SK-N-SH (cell line): ENCODE measurements at regions not wholly inside any gene's neighbourhood (a gene's known extent, or its start where the extent isn't known, plus 50 kb on each side); places are given as distances from the start of the nearest gene placed in this dataset.

ENCODE experiments used
- CTCF ChIA-PET: fragments of 300-600, 350-600 bp; formaldehyde crosslinking; extraction: SDS; loops from one replicate; lab custom pipeline; 2021; lab: Yijun Ruan, JAX
- POLR2A ChIA-PET: fragments of 350-600 bp; sonication (Branson Sonifier 250); formaldehyde crosslinking; extraction: SDS; loops from one replicate; lab custom pipeline; 2020; ENCODE audit warnings: antibody characterized with exemption, inconsistent platforms; lab: Yijun Ruan, JAX
- DNase-seq: peaks from one replicate; pipeline ENCODE4 v3.0.0; 2012
- H2AFZ ChIP-seq: fragments of 200-600 bp; sonication (generic); 2 replicates; pipeline ENCODE4 v1.8.1; 2016; ENCODE audit warnings: antibody characterized with exemption, mild to moderate bottlenecking, low read depth
- H3F3A ChIP-seq: fragments of 200-600 bp; sonication (generic); replicated peaks from 2 replicates; pipeline ENCODE3; 2016; ENCODE audit warnings: antibody characterized with exemption, mild to moderate bottlenecking; ENCODE audit not compliant: insufficient read depth
- H3K27ac ChIP-seq, 2 experiments: fragments of 200-500 bp in 1 of 2; fragments of 200-600 bp in 1 of 2; sonication (Bioruptor generic) in 1 of 2; sonication (generic), shearing (Covaris generic) in 1 of 2; 2 replicates each; pipeline versions ENCODE4 v1.5.1 to v1.6.1; 2014 to 2016; ENCODE audit warnings: low read depth in 2 of 2, inconsistent platforms in 1 of 2, low read length in 1 of 2, mild to moderate bottlenecking in 1 of 2, mixed read lengths in 1 of 2
- H3K27me3 ChIP-seq: fragments of 200-600 bp; sonication (generic), shearing (Covaris generic); 2 replicates; pipeline ENCODE4 v1.6.1; 2016; ENCODE audit warnings: mixed run types; ENCODE audit not compliant: insufficient read depth
- H3K36me3 ChIP-seq, 2 experiments: fragments of 200-500 bp in 1 of 2; fragments of 200-600 bp in 1 of 2; sonication (Bioruptor generic) in 1 of 2; sonication (generic) in 1 of 2; replicated peaks in 1 of 2; 2 replicates each; pipeline versions ENCODE3 to v1.5.1; 2014 to 2016; ENCODE audit warnings: low read length in 1 of 2, mild to moderate bottlenecking in 1 of 2; ENCODE audit not compliant: insufficient read depth in 2 of 2, control insufficient read depth in 1 of 2
- H3K4me1 ChIP-seq, 2 experiments: fragments of 200-500 bp in 1 of 2; fragments of 200-600 bp in 1 of 2; sonication (Bioruptor generic) in 1 of 2; sonication (generic), shearing (Covaris generic) in 1 of 2; 2 replicates each; pipeline versions ENCODE4 v1.5.1 to v1.6.1; 2014 to 2016; ENCODE audit warnings: low read depth in 1 of 2, low read length in 1 of 2, mixed run types in 1 of 2; ENCODE audit not compliant: insufficient read depth in 2 of 2, control insufficient read depth in 1 of 2
- H3K4me2 ChIP-seq: fragments of 200-600 bp; sonication (generic), shearing (Covaris generic); 2 replicates; pipeline ENCODE4 v1.6.1; 2017; ENCODE audit warnings: mixed run types
- H3K4me3 ChIP-seq, 2 experiments: fragments of 200-500 bp in 1 of 2; fragments of 200-600 bp in 1 of 2; sonication (Bioruptor generic) in 1 of 2; sonication (generic), shearing (Covaris generic) in 1 of 2; 2 replicates each; pipeline versions ENCODE4 v1.5.1 to v1.8.1; 2014 to 2016; ENCODE audit warnings: low read depth in 2 of 2, inconsistent platforms in 1 of 2, low read length in 1 of 2, mild to moderate bottlenecking in 1 of 2, mixed read lengths in 1 of 2, moderate library complexity in 1 of 2
- H3K79me2 ChIP-seq: fragments of 200-600 bp; sonication (generic); 2 replicates; pipeline ENCODE4 v1.8.1; 2017; ENCODE audit warnings: mild to moderate bottlenecking; ENCODE audit not compliant: insufficient read depth
- H3K9ac ChIP-seq: fragments of 200-600 bp; sonication (generic); 2 replicates; pipeline ENCODE4 v1.6.1; 2017; ENCODE audit warnings: mixed run types
- H3K9me2 ChIP-seq: fragments of 200-600 bp; sonication (generic); 2 replicates; pipeline ENCODE4 v1.6.1; 2017; ENCODE audit warnings: mixed run types
- H3K9me3 ChIP-seq: fragments of 200-600 bp; sonication (generic); 2 replicates; pipeline ENCODE4 v1.6.1; 2017; ENCODE audit warnings: mixed run types, mild to moderate bottlenecking, moderate library complexity
- H4K20me1 ChIP-seq: fragments of 200-600 bp; sonication (generic); 2 replicates; pipeline ENCODE4 v1.6.1; 2017; ENCODE audit warnings: mild to moderate bottlenecking, mixed run types; ENCODE audit not compliant: insufficient read depth
- CHD2 ChIP-seq: fragments of 150-350 bp; IDR thresholded peaks from 2 replicates; pipeline ENCODE4 v1.6.1; 2018; ENCODE audit warnings: low read length; ENCODE audit not compliant: partially characterized antibody
- EZH2phosphoT487 ChIP-seq: fragments of 200-600 bp; sonication (generic); IDR thresholded peaks from 2 replicates; pipeline ENCODE4 v1.6.1; 2017; ENCODE audit warnings: low read depth, mixed run types, mild to moderate bottlenecking, antibody characterized with exemption, moderate library complexity, borderline replicate concordance
- FOXM1 ChIP-seq: IDR thresholded peaks from 2 replicates; pipeline ENCODE4 v1.4.0; 2012; ENCODE audit warnings: low read depth, mild to moderate bottlenecking
- GABPA ChIP-seq: IDR thresholded peaks from 2 replicates; pipeline ENCODE4 v1.4.0; 2012; ENCODE audit warnings: low read depth, mild to moderate bottlenecking
- MEF2A ChIP-seq: IDR thresholded peaks from 2 replicates; pipeline ENCODE4 v1.4.0; 2012; ENCODE audit warnings: low read depth, borderline replicate concordance
- MXI1 ChIP-seq: IDR thresholded peaks from 2 replicates; pipeline ENCODE4 v1.6.1; 2012; ENCODE audit warnings: mild to moderate bottlenecking, low read depth, low read length, improper control_type of control experiment
- NFIC ChIP-seq: IDR thresholded peaks from 2 replicates; pipeline ENCODE4 v1.4.0; 2012; ENCODE audit warnings: borderline replicate concordance
- NRF1 ChIP-seq: IDR thresholded peaks from 2 replicates; pipeline ENCODE4 v1.6.1; 2012; ENCODE audit warnings: low read depth, mild to moderate bottlenecking, low read length
- PBX3 ChIP-seq: IDR thresholded peaks from 2 replicates; pipeline ENCODE4; 2012
- POLR2AphosphoS5 ChIP-seq: IDR thresholded peaks from 2 replicates; pipeline ENCODE4 v1.6.1; 2012; ENCODE audit warnings: low read depth, low read length
- RAD21 ChIP-seq: IDR thresholded peaks from 2 replicates; pipeline ENCODE4 v1.6.1; 2012; ENCODE audit warnings: mild to moderate bottlenecking, low read length
- RCOR1 ChIP-seq: fragments of 150-350 bp; IDR thresholded peaks from 2 replicates; pipeline ENCODE4 v1.6.1; 2017; ENCODE audit warnings: antibody characterized with exemption, low read length
- RFX5 ChIP-seq: IDR thresholded peaks from 2 replicates; pipeline ENCODE4 v1.6.1; 2012; ENCODE audit warnings: mild to moderate bottlenecking, improper control_type of control experiment, low read length
- SIN3A ChIP-seq: IDR thresholded peaks from 2 replicates; pipeline ENCODE4 v1.6.1; 2012; ENCODE audit warnings: low read depth, mild to moderate bottlenecking, low read length, moderate library complexity, borderline replicate concordance
- SMC3 ChIP-seq: IDR thresholded peaks from 2 replicates; pipeline ENCODE4 v1.6.1; 2012; ENCODE audit warnings: low read depth, low read length, improper control_type of control experiment
- TEAD4 ChIP-seq: IDR thresholded peaks from 2 replicates; pipeline ENCODE4 v1.4.0; 2012; ENCODE audit warnings: mild to moderate bottlenecking, borderline replicate concordance; ENCODE audit not compliant: insufficient read depth
- YY1 ChIP-seq: IDR thresholded peaks from 2 replicates; pipeline ENCODE4 v1.4.0; 2012; ENCODE audit warnings: low read depth, mild to moderate bottlenecking
- WGBS: methylation state at CpG from one replicate; pipeline ENCODE4 v1.1.6; 2017; ENCODE audit warnings: low lambda C conversion rate; 5-methylcytosine and 5-hydroxymethylcytosine counted together
- TF ChIP-seq, protein P1 (sequence below): fragments of 150-350 bp; IDR thresholded peaks from 2 replicates; pipeline ENCODE4 v1.6.1; 2016; ENCODE audit warnings: mild to moderate bottlenecking, low read depth, low read length
- TF ChIP-seq, protein P2 (sequence below): IDR thresholded peaks from 2 replicates; pipeline ENCODE4 v1.4.0; 2012; ENCODE audit warnings: low read depth, borderline replicate concordance

DNA sequence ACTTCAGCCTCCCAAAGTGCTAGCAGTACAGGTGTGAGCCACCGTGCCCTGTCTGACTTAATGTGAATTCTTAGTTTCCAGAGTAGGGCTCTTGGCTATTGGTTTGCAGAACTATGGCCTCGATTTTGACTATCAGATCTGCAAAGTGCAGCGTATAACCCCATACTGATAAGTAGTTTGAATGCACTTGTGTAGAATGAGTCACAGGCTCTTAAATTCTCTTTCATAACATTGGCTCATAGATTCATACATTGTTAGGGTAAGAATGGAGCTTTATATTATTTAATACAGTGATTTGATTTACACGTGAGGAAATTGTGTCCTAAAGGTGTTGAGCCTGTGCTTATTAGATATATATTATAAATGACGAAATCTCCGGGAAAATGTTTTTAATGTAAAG is 109.9 kb downstream of the ZPLD1 start:
- H3K27ac ChIP-seq: no peak overlapping the region
- no peak overlapping the region for H3K9ac ChIP-seq
- no peaks in the 10 kb centered on the region for H3F3A ChIP-seq
- WGBS: 76% methylated on average over 6 of the region's 6 CpGs
- no peak overlapping the region for H2AFZ ChIP-seq
- H4K20me1 ChIP-seq: no peaks in the 10 kb centered on the region
- H3K9me2 ChIP-seq: no peaks in the 10 kb centered on the region
- no peak overlapping the region for H3K4me3 ChIP-seq
- CTCF ChIA-PET: interaction anchor here (1.6 to 12.2 kb wide), 2 partner anchors 316 to 319 kb away, joined by 3 to 151 read pairs; no protein-coding TSS in a partner anchor
- DNase-seq: no peak
- H3K4me2 ChIP-seq: no peak overlapping the region
- POLR2A ChIA-PET: no interaction called here
- H3K79me2 ChIP-seq: no peaks in the 10 kb centered on the region
- H3K27me3 ChIP-seq: no peaks in the 10 kb centered on the region
- TF ChIP-seq YY1: no peak
- H3K36me3 ChIP-seq: no peaks in the 10 kb centered on the region
- H3K9me3 ChIP-seq: no peaks in the 10 kb centered on the region
- H3K4me1 ChIP-seq: no peaks in the 10 kb centered on the region

DNA sequence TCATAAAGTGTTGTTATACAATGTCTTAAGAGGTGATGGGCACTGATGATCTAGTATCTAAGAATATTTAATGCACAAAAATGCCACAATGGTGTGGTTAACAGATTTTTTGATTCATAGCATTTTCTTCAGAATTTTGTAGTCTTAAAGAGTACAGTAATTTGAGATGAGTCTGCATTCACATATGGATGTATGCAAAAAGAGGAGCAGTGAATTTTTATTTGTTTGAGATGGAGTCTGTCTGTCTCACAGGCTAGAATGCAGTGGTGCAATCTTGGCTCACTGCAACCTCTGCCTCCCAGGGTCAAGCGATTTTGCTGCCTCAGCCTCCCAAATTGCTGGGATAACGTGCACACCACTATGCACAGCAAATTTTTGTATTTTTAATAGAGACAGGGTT is 110.5 kb downstream of the ZPLD1 start:
- Histone ChIP-seq H2AFZ (no peak overlapping the region), H4K20me1 (no peaks in the 10 kb centered on the region), H3F3A (no peaks in the 10 kb centered on the region), H3K27ac (no peak overlapping the region), H3K27me3 (no peaks in the 10 kb centered on the region), H3K4me1 (no peaks in the 10 kb centered on the region), H3K9ac (no peak overlapping the region), H3K4me3 (no peak overlapping the region), H3K9me3 (no peaks in the 10 kb centered on the region), H3K9me2 (no peaks in the 10 kb centered on the region), H3K79me2 (no peaks in the 10 kb centered on the region), H3K36me3 (no peaks in the 10 kb centered on the region), H3K4me2 (no peak overlapping the region)
- TF ChIP-seq PBX3 (no peak), SMC3 (no peak), RCOR1 (no peak)
- WGBS: 24% methylated on average over 2 of the region's 2 CpGs
- POLR2A ChIA-PET: no interaction called here
- CTCF ChIA-PET: interaction anchor here (1.6 to 1.8 kb wide), 2 partner anchors 9 to 320 kb away, joined by 3 read pairs; no protein-coding TSS in a partner anchor
- DNase-seq: no peak

- Histone ChIP-seq H4K20me1 (no peaks in the 10 kb centered on the region), H3K27ac (no peak overlapping the region), H3K27me3 (no peaks in the 10 kb centered on the region), H3K9me3 (no peaks in the 10 kb centered on the region), H2AFZ (no peak overlapping the region), H3K4me1 (no peaks in the 10 kb centered on the region), H3F3A (no peaks in the 10 kb centered on the region), H3K9me2 (no peaks in the 10 kb centered on the region), H3K36me3 (no peaks in the 10 kb centered on the region), H3K9ac (no peak overlapping the region), H3K4me3 (no peak overlapping the region), H3K79me2 (no peaks in the 10 kb centered on the region), H3K4me2 (no peak overlapping the region)
- TF ChIP-seq NFIC (no peak), YY1 (no peak), NRF1 (no peak), GABPA (no peak), MXI1 (no peak), FOXM1 (no peak), SIN3A (no peak), MEF2A (no peak), RFX5 (no peak), RAD21 (no peak), CHD2 (no peak), SMC3 (no peak), POLR2AphosphoS5 (no peak), TEAD4 (no peak), EZH2phosphoT487 (no peak)
- TF ChIP-seq, protein P1, sequence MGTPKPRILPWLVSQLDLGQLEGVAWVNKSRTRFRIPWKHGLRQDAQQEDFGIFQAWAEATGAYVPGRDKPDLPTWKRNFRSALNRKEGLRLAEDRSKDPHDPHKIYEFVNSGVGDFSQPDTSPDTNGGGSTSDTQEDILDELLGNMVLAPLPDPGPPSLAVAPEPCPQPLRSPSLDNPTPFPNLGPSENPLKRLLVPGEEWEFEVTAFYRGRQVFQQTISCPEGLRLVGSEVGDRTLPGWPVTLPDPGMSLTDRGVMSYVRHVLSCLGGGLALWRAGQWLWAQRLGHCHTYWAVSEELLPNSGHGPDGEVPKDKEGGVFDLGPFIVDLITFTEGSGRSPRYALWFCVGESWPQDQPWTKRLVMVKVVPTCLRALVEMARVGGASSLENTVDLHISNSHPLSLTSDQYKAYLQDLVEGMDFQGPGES: no peak
- TF ChIP-seq, protein P2, sequence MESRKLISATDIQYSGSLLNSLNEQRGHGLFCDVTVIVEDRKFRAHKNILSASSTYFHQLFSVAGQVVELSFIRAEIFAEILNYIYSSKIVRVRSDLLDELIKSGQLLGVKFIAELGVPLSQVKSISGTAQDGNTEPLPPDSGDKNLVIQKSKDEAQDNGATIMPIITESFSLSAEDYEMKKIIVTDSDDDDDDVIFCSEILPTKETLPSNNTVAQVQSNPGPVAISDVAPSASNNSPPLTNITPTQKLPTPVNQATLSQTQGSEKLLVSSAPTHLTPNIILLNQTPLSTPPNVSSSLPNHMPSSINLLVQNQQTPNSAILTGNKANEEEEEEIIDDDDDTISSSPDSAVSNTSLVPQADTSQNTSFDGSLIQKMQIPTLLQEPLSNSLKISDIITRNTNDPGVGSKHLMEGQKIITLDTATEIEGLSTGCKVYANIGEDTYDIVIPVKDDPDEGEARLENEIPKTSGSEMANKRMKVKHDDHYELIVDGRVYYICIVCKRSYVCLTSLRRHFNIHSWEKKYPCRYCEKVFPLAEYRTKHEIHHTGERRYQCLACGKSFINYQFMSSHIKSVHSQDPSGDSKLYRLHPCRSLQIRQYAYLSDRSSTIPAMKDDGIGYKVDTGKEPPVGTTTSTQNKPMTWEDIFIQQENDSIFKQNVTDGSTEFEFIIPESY: no peak
- no peak for DNase-seq
- CTCF ChIA-PET: no interaction called here
- POLR2A ChIA-PET: no interaction called here
Observed at GRCh38 chr3:102553876-102554275, 119.1 kb downstream of the ZPLD1 start.
